ENCODE measurements at regions not wholly inside any gene's neighbourhood (a gene's known extent, or its start where the extent isn't known, plus 50 kb on each side); places are given as distances from the start of the nearest gene placed in this dataset.
"Not testable (repeated sequence)": the region's sequence is repeated elsewhere in the genome, so short reads cannot be mapped to it uniquely, and the experiment has no call there.

DNA sequence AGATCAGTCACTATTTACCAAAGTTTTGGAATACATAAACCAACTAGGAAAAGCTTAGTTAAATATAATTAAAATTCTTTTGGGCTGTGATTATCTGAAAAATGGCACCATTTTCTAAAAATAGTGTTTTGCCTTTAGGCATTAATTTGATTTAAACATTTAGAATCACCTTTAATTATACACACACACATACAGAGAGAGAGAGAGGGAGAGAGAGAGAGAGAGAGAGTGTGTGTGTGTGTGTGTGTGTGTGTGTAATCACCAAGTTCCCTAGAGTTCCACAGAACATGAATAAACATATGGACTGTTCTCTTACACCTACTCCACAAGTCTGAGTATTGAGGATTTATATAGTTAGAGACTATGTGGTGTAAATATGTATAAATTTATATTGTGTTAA lies 141.2 kb upstream of the ATXN1 start:
- DNase-seq: no peak

DNA sequence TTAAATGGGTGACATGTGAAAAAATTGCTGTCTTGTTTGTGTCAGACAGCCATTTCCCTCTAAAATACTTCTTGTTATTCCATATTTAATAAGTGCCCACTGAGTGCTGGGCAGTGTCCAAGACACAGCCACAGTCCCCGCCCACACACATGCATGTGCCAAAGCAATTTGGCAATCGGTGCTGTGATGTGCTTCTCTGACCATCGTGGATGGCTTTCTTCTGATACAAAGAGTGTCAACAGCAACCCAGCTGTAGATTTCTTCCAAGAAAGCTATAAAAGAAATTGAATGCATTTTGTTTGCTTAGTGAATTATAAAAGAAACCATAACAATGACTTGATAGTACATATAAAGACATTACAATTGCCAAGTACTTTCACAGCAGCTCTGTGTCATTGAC lies 140.5 kb upstream of the ATXN1 start:
- peak; percentile 13 for DNase-seq

DNA sequence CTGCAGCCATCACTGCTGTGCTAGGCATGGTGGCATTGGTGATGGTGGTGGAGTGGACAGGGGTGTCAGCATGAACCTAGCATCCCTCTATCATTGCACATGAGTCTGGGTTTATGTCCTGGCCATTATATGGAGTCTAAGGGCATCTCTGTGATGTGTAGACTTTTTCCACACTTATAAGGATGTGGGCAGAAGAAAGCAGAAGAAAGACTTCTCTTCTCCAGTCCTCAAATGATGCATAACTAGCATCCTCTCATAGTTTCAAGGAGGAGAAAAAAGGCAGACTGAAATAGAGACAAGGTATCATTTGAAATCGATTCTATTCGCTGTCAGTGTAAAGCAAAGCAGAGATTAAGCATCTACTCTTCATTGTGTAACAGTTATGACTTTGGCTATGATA lies 140.0 kb upstream of the ATXN1 start:
- DNase-seq: no peak

DNA sequence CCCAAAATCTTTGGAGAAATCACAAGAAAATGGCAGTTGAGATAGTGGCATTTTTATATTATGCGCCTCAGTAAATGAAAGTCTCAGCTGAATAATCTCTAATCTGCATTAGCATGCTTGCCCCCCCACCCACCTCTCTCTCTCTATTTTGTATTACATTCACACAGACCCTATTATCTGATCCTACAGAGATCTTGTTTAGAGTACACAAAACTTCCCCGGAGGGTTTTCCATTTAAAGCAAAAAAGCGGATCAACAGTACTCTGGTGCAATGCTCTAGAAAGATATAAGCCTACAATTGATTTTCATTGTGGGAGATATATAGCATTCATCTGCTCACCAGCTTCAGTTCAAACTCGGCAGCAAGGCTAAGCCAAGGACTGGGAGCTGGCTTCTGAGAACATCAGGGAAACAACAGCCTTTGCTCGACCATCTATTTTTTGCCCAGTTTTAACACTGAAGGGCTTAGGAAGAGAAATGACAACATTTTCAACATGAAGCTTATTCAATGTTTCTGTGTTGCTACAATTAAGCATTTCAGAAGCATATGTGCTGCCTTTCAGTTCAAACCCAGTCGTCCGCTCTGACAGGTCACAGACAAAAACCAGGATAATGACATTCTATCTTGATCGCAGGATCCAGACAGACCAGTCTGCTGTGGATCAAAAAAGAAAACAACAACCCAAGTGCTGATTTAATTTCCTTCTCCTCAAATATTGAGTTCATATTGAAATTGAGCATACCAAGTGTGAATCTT lies 137.6 kb upstream of the ATXN1 start:
- DNase-seq: no peak

DNA sequence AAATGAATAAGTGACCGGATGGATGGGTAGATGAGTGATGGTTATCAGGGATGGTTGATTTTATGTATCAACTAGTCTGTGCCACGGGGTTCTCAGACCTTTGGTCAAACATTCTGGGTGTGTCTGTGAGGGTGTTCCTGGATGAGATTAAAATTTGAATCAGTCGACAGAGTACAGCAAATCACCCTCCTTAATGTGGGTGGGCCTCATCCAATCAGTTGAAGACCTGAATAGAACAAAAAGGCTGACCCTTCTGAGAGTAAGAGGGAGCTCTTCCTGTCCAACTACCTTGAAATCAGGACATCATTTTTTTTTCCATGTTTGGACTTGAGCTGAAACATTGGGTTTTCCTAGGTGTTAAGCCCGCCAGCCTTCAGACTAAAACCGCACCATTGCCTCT lies 136.4 kb upstream of the ATXN1 start:
- DNase-seq: no peak

DNA sequence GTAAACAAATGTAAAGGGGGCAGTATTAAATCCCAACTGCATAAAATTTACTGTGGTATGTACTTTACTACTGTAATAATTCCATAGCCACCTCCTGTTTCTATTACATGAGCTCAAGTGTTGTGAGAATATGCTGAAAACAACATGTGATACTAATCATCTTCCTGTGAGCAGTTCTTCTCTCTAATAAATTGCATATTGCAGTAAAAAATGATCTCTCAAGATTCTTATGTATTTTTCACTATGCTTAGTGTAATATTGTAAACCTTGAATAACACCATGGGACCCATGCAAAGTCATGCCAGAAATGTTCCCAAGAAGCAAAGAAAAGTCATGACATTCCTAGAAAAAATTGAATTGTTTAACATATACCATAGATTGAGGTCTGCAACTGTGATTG lies 133.0 kb upstream of the ATXN1 start:
- DNase-seq: no peak

DNA sequence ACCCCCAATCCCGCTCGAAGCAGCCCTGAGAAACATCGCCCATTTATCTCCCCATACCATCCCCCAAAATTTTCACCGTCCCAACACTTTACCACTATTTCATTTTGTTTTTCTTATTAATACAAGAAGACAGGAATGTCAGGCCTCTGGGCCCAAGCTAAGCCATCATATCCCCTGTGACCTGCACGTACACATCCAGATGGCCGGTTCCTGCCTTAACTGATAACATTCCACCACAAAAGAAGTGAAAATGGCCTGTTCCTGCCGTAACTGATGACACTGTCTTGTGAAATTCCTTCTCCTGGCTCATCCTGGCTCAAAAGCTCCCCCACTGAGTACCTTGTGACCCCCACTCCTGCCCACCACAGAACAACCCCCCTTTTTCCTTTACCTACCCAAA lies 129.8 kb upstream of the ATXN1 start:
- not testable (repeated sequence) for DNase-seq

DNA sequence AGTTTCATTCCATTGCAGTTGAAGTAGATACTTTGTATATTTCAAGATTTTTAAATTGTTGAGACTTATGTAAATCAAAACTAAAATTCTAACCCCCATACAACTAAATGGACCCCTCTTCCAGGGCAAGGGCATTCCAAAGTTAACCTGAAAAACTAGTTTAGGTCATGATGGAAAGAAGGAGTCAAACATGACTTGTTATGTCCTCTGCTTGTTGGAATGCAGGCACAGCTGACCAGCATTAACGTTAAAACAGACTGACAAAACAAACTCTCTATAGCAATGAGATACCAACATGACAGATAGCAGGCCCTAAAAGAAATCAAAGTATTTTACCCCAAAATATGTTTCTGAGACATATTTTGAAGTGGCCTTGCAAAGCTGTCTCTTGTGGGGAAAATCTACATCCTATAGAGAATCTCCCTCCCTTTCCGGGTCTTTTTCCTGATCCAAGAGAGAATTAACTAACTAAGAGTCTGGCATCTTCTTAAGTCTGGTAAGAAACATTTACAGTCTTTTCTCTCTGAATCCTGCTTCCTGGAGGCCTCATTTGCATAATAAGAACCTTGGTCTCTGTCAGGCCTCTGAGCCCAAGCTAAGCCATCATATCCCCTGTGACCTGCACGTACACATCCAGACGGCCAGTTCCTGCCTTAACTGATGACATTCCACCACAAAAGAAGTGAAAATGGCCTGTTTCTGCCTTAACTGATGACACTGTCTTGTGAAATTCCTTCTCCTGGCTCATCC lies 124.3 kb upstream of the ATXN1 start:
- DNase-seq: no peak

DNA sequence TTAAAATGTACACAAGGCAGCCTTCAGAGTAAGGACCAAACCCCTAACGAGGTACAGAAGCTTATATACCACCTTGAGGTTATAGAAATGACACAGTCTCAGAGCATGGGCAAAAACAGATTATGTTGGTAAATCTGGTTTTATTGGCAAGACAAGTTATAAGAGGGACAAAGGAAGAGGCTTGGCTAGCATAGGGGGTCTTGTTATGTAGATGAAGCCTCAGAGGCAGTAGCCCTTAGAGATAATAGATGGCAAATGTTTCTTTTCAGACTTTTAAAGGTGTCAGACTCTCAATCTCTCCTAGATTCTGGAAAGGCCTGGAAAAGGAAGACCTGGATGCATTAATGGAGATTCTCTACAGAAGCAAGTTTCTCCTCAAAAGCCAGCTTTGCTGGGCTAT lies 123.3 kb upstream of the ATXN1 start:
- DNase-seq: no peak

DNA sequence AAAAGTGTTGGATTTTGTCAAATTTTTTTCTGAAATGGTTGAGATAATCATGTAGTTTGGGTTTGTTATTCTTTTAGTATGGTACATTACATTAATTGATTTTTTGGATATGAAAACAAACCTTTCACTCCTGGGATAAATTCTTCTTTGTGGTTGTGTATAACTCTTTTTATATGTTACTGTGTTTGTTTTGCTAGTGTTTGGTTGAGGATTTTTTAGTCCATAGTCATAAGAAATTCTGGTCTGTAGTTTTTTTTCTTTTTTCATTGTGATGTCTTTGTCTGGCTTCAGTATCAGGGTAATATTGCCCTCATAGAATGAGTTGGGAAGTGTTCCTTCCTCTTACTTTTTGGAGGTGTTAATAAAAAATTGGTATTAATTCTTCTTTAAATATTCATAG lies 122.2 kb upstream of the ATXN1 start:
- no peak for DNase-seq

DNA sequence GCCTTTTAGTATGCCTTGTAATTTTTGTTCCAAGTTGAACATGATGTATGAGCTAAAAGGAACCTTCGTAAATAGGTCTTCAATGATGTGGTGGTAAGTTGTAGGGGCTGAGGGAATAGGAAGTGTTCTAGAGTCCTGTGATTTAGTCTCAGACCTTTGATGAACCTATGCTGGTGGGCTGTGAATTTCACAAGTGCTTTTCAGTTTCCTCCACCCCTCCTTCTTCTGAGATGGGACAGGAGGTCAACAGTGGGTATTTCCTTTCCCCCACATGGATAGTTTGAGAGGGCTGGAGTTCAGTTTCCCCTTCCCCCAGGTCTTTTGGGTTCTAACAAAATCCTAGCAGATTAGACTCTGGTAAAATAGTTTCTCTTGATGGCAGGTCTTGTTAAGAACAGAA lies 121.0 kb upstream of the ATXN1 start:
- no peak for DNase-seq

DNA sequence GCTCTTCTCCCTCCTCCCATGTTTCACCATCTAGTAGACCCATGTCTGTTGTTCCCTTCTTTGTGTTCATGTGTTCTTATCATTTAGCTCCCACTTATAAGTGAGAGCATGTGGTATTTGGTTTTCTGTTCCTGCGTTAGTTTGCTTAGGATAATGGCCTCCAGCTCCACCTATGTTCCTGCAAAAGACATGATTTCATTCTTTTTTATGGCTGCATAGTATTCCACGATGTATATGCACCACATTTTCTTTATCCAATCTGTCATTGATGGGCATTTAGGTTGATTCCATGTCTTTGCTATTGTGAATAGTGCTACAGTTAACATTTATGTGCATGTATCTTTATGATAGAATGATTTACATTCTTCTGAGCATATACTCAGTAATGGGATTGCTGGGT lies 115.6 kb upstream of the ATXN1 start:
- DNase-seq: not testable (repeated sequence)

DNA sequence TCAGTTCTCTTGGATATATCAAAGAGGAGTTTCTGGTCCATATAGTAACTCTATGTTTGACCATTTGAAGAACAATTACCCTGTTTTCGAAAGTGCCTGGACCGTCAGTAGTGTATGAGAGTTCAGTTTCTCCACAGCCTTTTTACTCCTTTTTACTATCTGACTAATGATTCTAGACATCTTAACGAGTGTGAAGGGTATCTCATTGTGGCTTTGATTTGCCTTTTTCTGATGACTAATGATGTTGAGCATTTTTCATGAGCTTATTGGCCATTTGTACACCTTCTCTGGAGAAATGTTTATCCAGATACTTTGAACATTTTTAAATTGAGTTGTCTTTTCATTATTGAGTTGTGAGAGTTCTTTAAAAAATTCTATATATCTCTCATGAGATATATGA lies 114.9 kb upstream of the ATXN1 start:
- DNase-seq: no peak

DNA sequence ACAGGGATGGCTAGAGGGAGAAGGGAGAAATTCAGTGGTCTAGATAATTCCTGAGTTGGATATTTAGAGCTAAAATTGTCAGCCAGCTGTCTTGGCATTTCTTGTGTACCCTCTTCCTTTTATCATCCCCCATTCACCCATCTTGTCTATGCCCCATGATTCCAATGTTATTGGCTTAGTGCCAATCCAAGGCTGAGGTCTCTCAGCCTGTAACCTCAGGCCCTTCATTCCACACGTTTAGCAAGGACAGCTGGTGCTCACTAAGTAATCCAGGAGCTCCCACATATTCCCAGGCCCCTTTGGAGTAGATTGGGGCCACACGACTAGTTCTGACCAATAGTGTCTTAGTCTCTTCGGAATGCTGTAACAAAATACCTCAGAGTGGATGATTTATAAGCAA lies 112.4 kb upstream of the ATXN1 start:
- DNase-seq: no peak

DNA sequence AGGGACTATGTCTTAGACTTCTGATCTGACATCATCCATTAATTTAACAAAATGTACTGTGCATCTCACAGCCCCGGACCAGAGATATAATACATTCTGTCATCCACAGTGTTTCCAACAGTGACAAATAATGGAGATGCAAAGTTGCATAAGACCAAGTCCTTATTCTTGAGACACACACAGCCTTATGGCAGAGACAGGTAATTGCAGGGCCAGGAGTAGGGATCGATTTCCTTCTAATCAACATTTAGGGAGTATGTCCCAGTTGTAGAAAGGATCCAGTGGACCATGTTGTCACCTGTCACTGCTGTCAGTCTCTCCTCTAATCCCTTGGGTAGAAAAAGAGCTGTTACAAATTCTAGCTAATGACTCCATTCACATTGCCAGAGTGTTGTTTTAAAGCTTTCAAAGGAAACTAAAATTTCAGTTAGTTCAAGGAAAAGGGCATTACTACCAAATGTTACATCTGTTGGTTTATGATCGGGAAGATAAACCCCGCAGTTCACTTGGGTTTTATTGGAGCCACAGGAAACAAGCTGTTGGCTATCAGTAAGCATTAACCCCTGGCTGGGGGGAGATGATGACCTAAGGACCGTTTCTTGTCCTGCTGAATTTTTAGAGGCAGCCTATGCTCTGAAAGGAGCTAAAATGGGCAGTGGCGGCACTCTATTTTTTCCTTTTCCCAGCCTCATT lies 111.4 kb upstream of the ATXN1 start:
- DNase-seq: no peak

DNA sequence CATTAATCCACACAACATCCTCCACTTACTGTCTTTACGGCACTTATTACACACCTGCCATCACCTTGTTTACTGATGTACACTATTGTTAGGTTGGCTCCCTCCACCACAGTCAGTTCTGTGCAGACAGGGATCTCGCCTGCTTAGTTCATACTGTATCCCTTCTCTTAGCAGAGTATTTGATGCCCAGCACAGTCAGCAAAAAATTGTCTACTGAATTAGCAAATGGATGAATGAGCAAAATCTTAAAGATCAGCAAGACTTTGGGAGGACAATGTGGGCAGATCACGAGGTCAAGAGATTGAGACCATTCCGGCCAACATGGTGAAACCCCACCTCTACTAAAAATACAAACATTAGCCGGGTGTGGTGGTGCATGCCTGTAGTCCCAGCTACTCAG lies 109.8 kb upstream of the ATXN1 start:
- DNase-seq: no peak

DNA sequence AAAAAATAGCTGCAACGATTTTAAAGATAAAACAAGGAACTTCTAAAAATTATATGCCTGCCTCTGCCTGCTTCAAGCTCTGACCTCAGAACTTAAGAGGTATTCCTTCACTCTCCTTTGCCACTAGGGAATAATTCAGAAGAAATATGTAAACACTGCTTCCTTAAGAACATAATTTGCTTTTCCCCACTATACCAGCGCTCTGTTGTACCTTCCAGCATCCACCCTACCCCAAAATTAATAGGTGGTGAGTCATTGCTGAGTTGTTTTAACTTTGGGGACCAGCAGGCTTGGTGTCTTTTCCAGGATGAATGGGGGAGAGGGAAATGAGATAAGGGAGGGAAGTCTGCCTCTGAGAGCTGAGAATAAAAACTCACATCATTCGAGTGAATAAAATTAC lies 107.7 kb upstream of the ATXN1 start:
- no peak for DNase-seq

DNA sequence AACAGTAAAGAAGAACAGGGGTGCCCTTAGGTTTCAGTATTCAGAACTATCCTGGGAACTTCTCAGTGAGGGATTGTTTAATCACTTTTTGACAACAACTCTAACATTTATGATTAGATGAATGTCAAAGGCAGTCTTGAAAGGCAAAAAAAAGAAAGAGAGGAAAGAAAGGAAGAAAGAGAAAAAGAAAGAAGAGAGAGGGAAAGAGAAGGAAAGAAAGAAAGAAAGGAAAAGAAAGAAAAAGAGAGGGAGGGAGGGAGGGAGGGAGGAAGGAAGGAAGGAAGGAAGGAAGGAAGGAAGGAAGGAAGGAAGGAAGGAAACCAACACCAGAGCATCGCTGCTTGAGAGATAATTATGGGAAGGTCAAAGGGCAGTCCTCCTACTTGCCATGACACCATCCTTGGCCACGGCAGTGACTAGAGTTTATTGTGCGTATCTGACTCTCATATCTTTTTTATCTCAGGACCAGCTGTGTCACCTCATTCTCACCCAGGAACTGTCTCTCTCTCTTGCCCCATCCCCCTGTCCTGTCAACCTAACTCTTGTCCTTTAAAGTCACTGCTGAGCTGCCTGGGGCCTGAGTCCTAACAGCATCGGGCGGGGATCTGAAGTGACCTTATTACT lies 96.8 kb upstream of the ATXN1 start:
- no peak for DNase-seq

DNA sequence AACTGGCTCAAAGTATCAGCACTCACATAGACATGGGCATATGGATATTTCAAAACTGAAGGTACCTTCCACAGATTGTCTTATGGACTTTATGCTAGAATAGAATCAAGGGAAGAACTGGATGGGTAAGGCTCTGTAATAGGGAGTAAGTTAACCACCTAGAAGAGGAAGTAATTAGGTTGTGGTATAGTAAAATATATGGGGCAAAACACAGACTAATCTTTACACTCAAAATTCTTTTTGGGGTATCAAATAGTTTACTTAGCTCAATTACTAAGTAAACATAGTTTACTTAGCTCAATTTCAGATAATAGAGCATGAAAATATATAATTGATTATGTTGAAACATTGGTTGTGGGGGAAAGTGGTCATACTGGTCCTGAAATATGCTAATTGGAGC lies 94.2 kb upstream of the ATXN1 start:
- no peak for DNase-seq

DNA sequence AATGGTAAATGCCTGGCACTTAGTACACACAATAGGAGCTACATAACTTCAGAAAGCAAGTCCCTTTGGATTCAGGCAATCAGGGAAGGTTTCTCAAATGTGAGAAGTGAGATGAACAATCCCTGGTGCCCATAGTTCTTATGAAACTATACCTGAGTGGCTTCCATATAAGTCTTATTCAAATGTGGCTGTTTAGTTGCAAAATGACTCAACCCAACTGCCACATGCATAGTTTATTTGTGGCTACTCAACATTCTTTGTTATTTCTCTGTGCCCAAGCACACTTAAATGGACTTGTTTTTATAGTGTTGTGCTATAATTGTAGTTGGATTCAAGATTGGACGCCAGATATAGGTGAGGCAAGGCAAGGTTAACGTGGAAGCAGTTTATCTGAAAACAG lies 93.7 kb upstream of the ATXN1 start:
- no peak for DNase-seq

DNA sequence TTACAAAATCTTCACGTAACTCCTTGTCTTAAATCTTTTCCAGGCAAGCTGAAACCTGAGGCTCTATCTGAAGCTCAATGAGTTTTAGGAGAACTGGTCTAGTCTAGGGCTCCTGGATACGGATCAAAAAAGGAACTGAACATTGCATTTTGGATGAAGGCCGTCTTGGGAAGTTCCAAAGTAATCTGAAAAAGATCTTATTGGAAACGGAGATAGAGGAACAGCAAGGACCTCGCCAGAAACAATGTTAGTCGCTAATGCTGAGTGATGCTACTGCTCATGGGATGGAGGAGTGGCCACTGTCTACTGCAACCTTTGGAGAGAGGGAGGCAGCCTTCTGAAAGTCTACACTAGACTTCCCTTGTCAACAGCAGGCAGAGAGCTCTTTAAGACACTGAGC lies 91.4 kb upstream of the ATXN1 start:
- DNase-seq: no peak

DNA sequence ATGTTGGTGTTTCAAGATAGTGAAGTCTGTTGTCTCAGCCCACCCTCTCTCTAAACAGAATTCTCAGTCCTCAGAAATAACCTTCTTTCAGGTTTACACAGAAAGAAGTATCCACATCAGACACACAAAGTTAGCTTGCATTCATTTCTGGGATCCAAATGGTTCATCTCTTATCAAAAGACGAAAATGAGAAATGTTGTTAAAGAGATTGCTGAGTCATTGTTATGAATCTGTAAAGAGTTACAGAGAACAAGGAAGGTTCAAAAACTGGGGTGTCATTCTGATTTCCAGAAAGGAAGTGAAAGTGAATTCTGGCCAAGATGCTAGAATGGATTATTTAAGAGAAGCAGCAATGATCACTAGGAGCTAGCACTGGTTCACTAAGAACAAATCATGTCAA lies 90.5 kb upstream of the ATXN1 start:
- no peak for DNase-seq

DNA sequence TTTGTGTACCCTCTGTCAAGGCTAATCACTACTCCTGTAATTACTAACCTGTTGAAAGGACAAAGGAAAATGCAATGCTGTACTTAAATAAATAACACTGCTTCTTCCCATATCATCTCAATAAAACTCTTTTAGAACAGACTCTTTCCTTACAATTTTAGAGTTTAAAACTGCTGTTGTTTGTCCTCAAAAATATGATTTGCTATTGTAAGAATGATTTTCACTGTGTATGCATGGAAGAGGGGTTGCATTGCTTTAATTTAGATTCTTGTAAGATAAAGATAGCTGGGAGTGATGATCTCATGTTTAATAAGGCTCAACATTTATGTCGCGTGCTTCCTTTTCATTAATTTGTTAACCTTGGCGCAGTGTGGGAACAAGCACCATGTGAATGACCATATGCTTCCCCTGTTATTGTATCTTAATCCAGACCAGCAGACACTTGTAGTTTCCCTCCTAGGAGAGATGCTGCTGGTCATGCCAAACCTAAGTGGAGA lies 89.8 kb upstream of the ATXN1 start:
- no peak for DNase-seq

DNA sequence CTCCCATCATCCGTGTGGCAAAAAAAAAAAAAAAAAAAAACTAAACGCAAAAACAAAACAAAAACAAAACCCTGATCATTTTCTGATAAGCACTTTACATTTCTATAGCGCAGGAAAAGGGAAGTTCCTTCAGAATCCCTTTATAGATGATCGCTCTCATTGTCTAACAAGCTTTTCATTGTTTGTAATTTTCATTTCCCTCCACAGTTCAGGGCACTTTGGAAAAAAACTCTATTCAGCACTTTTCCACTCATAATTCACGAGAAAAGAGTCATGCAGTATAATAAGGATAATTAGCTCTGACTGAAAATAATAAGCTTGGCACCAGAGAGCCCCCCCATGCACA lies 89.4 kb upstream of the ATXN1 start:
- DNase-seq: no peak
